PC-9 (cell line): ENCODE measurements at regions not wholly inside any gene's neighbourhood (a gene's known extent, or its start where the extent isn't known, plus 50 kb on each side); places are given as distances from the start of the nearest gene placed in this dataset.

ENCODE experiments used
- BruUV-seq: library from RNA; stranded (reverse); fragments of 400-500 nt; replicated peaks from 2 replicates; lab custom pipeline; 2021; lab: Mats Ljungman, UMichigan
- CTCF ChIA-PET: fragments of 300-600 bp; sonication (Branson Sonifier 250); formaldehyde crosslinking; loops from one replicate; lab custom pipeline; 2022; ENCODE audit warnings: antibody characterized with exemption; lab: Charles Lee
- POLR2A ChIA-PET: fragments of 300-600 bp; sonication (Branson Sonifier 250); formaldehyde crosslinking; loops from one replicate; lab custom pipeline; 2022; ENCODE audit warnings: antibody characterized with exemption; ENCODE audit not compliant: unreplicated experiment; lab: Charles Lee
- DNase-seq, 2 experiments: peaks; one replicate each; pipeline versions ENCODE4 v3.0.0 to v3.0.0-alpha.2; 2015 to 2022; ENCODE audit warnings: mixed read lengths in 1 of 2
- H2AFZ ChIP-seq: fragments of 200-600 bp; sonication (generic); 2 replicates; pipeline ENCODE4 v1.8.1; 2017; ENCODE audit warnings: antibody characterized with exemption
- H3F3A ChIP-seq: fragments of 200-600 bp; sonication (generic); 2 replicates; pipeline ENCODE4 v1.8.1; 2017; ENCODE audit warnings: antibody characterized with exemption, mild to moderate bottlenecking, low read depth; ENCODE audit not compliant: insufficient read depth
- H3K27ac ChIP-seq: fragments of 200-600 bp; sonication (generic); 2 replicates; pipeline ENCODE4 v1.6.1; 2016; ENCODE audit warnings: mixed run types
- H3K27me3 ChIP-seq: fragments of 200-600 bp; sonication (generic); 2 replicates; pipeline ENCODE4 v1.6.1; 2016; ENCODE audit warnings: low read depth, mixed run types; ENCODE audit not compliant: insufficient read depth
- H3K36me3 ChIP-seq: fragments of 200-600 bp; sonication (generic); 2 replicates; pipeline ENCODE4 v1.6.1; 2016; ENCODE audit warnings: low read depth, mixed run types
- H3K4me1 ChIP-seq: fragments of 200-600 bp; sonication (generic); replicated peaks from 2 replicates; pipeline ENCODE4 v1.6.1; 2016; ENCODE audit warnings: mixed run types; ENCODE audit not compliant: insufficient read depth
- H3K4me2 ChIP-seq: fragments of 200-600 bp; sonication (generic); 2 replicates; pipeline ENCODE4 v1.6.1; 2017; ENCODE audit warnings: mixed run types
- H3K4me3 ChIP-seq: fragments of 200-600 bp; sonication (generic); 2 replicates; pipeline ENCODE4 v1.6.1; 2016; ENCODE audit warnings: mixed run types
- H3K79me2 ChIP-seq: fragments of 200-600 bp; sonication (generic); 2 replicates; pipeline ENCODE4 v1.6.1; 2017; ENCODE audit warnings: low read depth, mixed run types
- H3K9me2 ChIP-seq: fragments of 200-600 bp; sonication (generic); 2 replicates; pipeline ENCODE4 v1.8.1; 2017; ENCODE audit warnings: mild to moderate bottlenecking; ENCODE audit not compliant: insufficient read depth
- H3K9me3 ChIP-seq: fragments of 200-600 bp; sonication (generic); 2 replicates; pipeline ENCODE4 v1.8.1; 2016; ENCODE audit warnings: low read depth; ENCODE audit not compliant: insufficient read depth
- H4K20me1 ChIP-seq: fragments of 200-600 bp; sonication (generic); 2 replicates; pipeline ENCODE4 v1.8.1; 2017; ENCODE audit not compliant: insufficient read depth
- CTCF ChIP-seq: fragments of 200-600 bp; sonication (generic); conservative IDR thresholded peaks from 2 replicates; pipeline ENCODE4 v1.6.1; 2017; ENCODE audit warnings: mixed run types, antibody characterized with exemption, mild to moderate bottlenecking, moderate library complexity
- EZH2 ChIP-seq: fragments of 200-600 bp; sonication (generic); IDR thresholded peaks from 2 replicates; pipeline ENCODE4 v1.8.0; 2017; ENCODE audit warnings: antibody characterized with exemption, low read depth
- intact Hi-C: fragments of 100-400 bp; cut with micrococcal nuclease; formaldehyde crosslinking; loops from one replicate; pipeline ENCODE4 v1.10.0; 2022; ENCODE audit not compliant: unreplicated experiment

- no peaks in the 10 kb centered on the region for H3K27me3 ChIP-seq
- ChIA-PET CTCF (no interaction called here), POLR2A (no interaction called here)
Measured at GRCh38 chr15:89015412-89016097, 72.7 kb upstream of the ABHD2 start.

GRCh38 chr15:89016549-89017041 is 71.7 kb upstream of the ABHD2 start:
- no peaks in the 10 kb centered on the region for H4K20me1 ChIP-seq
- DNase-seq, result peak; percentile 50 to 87
- H3K4me2 ChIP-seq, result peak overlapping the region; percentile 72
- intact Hi-C loops, result loop anchor here (1.0 to 10.0 kb wide), 4 partner anchors 112 to 542 kb away; partner anchors contain the start of gene HAPLN3
- peaks cover 13% of the 10 kb centered on the region; the same call in 1 of the 2 replicates for H3F3A ChIP-seq
- ChIA-PET CTCF (interaction anchor here (0.6 kb wide), 1 partner anchor 14 kb away, joined by 7 read pairs; no protein-coding TSS in a partner anchor), POLR2A (no interaction called here)
- H3K27me3 ChIP-seq, result no peaks in the 10 kb centered on the region
- peak overlapping the region; percentile 74 for H2AFZ ChIP-seq
- H3K4me3 ChIP-seq, result peak overlapping the region; percentile 42; the same call in 1 of the 2 replicates
- peaks cover 15% of the 10 kb centered on the region for H3K4me1 ChIP-seq
- no peaks in the 10 kb centered on the region for H3K9me3 ChIP-seq
- no peaks in the 10 kb centered on the region for H3K36me3 ChIP-seq
- H3K27ac ChIP-seq, result peak overlapping the region; percentile 44
- H3K9me2 ChIP-seq, result no peaks in the 10 kb centered on the region
- no peak for TF ChIP-seq CTCF
- H3K79me2 ChIP-seq, result no peaks in the 10 kb centered on the region
- BruUV-seq, result no TSS peak

More at GRCh38 chr15:89015412-89016097, 72.7 kb upstream of the ABHD2 start:
- Histone ChIP-seq H2AFZ (no peak overlapping the region), H3F3A (peaks cover 13% of the 10 kb centered on the region; the same call in 1 of the 2 replicates), H3K27ac (no peak overlapping the region), H3K4me1 (peaks cover 15% of the 10 kb centered on the region), H3K36me3 (no peaks in the 10 kb centered on the region), H3K9me3 (no peaks in the 10 kb centered on the region), H3K79me2 (no peaks in the 10 kb centered on the region), H4K20me1 (no peaks in the 10 kb centered on the region), H3K9me2 (no peaks in the 10 kb centered on the region), H3K4me2 (peak overlapping the region; percentile 72; the same call in 1 of the 2 replicates), H3K4me3 (no peak overlapping the region)
- no peak for TF ChIP-seq EZH2
- TF ChIP-seq CTCF, result no peak
- BruUV-seq, result no TSS peak
- DNase-seq, result peak in 1 of 2 experiments; percentile 40
- intact Hi-C loops, result loop anchor here (2.0 to 10.0 kb wide), 3 partner anchors 121 to 541 kb away; partner anchors contain the start of gene HAPLN3

- H3K27ac ChIP-seq, result 0 out of 2 replicates have a peak overlapping the region, but pooled peaks have one; percentile 44
Measured at GRCh38 chr15:89017370-89018066, 70.7 kb upstream of the ABHD2 start.

More at GRCh38 chr15:89017370-89018066, 70.7 kb upstream of the ABHD2 start:
- peaks cover 15% of the 10 kb centered on the region for H3K4me1 ChIP-seq
- TF ChIP-seq EZH2 (no peak), CTCF (peak; percentile 83)
- POLR2A ChIA-PET, result no interaction called here
- H3K9me3 ChIP-seq, result no peaks in the 10 kb centered on the region
- no peaks in the 10 kb centered on the region for H3K36me3 ChIP-seq
- intact Hi-C loops, result loop anchor here (1.0 to 10.0 kb wide), 4 partner anchors 113 to 543 kb away; partner anchors contain the start of gene HAPLN3
- peaks cover 13% of the 10 kb centered on the region; the same call in 1 of the 2 replicates for H3F3A ChIP-seq
- no peaks in the 10 kb centered on the region for H3K27me3 ChIP-seq
- CTCF ChIA-PET, result interaction anchor here (0.6 to 0.9 kb wide), 2 partner anchors 15 to 117 kb away, joined by 5 to 7 read pairs; no protein-coding TSS in a partner anchor
- H3K4me3 ChIP-seq, result peak overlapping the region; percentile 42; the same call in 1 of the 2 replicates
- no peaks in the 10 kb centered on the region for H3K9me2 ChIP-seq
- peak overlapping the region; percentile 72 for H3K4me2 ChIP-seq
- H3K79me2 ChIP-seq, result no peaks in the 10 kb centered on the region
- no TSS peak for BruUV-seq
- H4K20me1 ChIP-seq, result no peaks in the 10 kb centered on the region
- DNase-seq, result peak; percentile 64 to 79
- H2AFZ ChIP-seq, result peak overlapping the region; percentile 66; the same call in 1 of the 2 replicates
